ENCODE measurements at regions not wholly inside any gene's neighbourhood (a gene's known extent, or its start where the extent isn't known, plus 50 kb on each side); places are given as distances from the start of the nearest gene placed in this dataset.

GRCh38 chr6:15924893-15925292 lies 204.0 kb upstream of the MYLIP start:
- Histone ChIP-seq H3K27ac (ENCODE audit: low read depth, low read length) (no peak overlapping the region), H3K9me3 (ENCODE audit: control insufficient read depth, insufficient read depth, low read depth, low read length) (peaks cover 19% of the 10 kb centered on the region), H3K4me1 (ENCODE audit: control insufficient read depth, insufficient read depth, low read length) (no peaks in the 10 kb centered on the region), H3K27me3 (ENCODE audit: control insufficient read depth, insufficient read depth, low read length) (no peaks in the 10 kb centered on the region), H3K36me3 (ENCODE audit: control insufficient read depth, insufficient read depth, low read length) (no peaks in the 10 kb centered on the region), H3K4me3 (ENCODE audit: low read depth, low read length) (no peak overlapping the region), H3K9ac (ENCODE audit: low read length) (no peak overlapping the region)

- H3K36me3 ChIP-seq (ENCODE audit: control insufficient read depth, insufficient read depth, low read length): no peaks in the 10 kb centered on the region
- no peak overlapping the region for H3K9ac ChIP-seq (ENCODE audit: low read length)
- no peak overlapping the region for H3K27ac ChIP-seq (ENCODE audit: low read depth, low read length)
- no peaks in the 10 kb centered on the region for H3K9me3 ChIP-seq (ENCODE audit: control insufficient read depth, insufficient read depth, low read depth, low read length)
- H3K27me3 ChIP-seq (ENCODE audit: control insufficient read depth, insufficient read depth, low read length): no peaks in the 10 kb centered on the region
- H3K4me1 ChIP-seq (ENCODE audit: control insufficient read depth, insufficient read depth, low read length): no peaks in the 10 kb centered on the region
- no peak overlapping the region for H3K4me3 ChIP-seq (ENCODE audit: low read depth, low read length)
These were observed 206.2 kb upstream of the MYLIP start for GRCh38 chr6:15922510-15923250.

GRCh38 chr6:15921243-15921642 lies 207.6 kb upstream of the MYLIP start:
- H3K36me3 ChIP-seq (ENCODE audit: control insufficient read depth, insufficient read depth, low read length): no peaks in the 10 kb centered on the region
- H3K9ac ChIP-seq (ENCODE audit: low read length): no peak overlapping the region
- no peaks in the 10 kb centered on the region for H3K9me3 ChIP-seq (ENCODE audit: control insufficient read depth, insufficient read depth, low read depth, low read length)

GRCh38 chr6:15916581-15916980 lies 212.3 kb upstream of the MYLIP start:
- Histone ChIP-seq H3K9ac (ENCODE audit: low read length) (no peak overlapping the region), H3K4me1 (ENCODE audit: control insufficient read depth, insufficient read depth, low read length) (peaks cover 27% of the 10 kb centered on the region), H3K9me3 (ENCODE audit: control insufficient read depth, insufficient read depth, low read depth, low read length) (no peaks in the 10 kb centered on the region), H3K4me3 (ENCODE audit: low read depth, low read length) (no peak overlapping the region), H3K27me3 (ENCODE audit: control insufficient read depth, insufficient read depth, low read length) (no peaks in the 10 kb centered on the region), H3K27ac (ENCODE audit: low read depth, low read length) (no peak overlapping the region), H3K36me3 (ENCODE audit: control insufficient read depth, insufficient read depth, low read length) (no peaks in the 10 kb centered on the region)

More at GRCh38 chr6:15921243-15921642, 207.6 kb upstream of the MYLIP start:
- H3K4me1 ChIP-seq (ENCODE audit: control insufficient read depth, insufficient read depth, low read length): peaks cover 4% of the 10 kb centered on the region
- H3K27ac ChIP-seq (ENCODE audit: low read depth, low read length): no peak overlapping the region
- no peaks in the 10 kb centered on the region for H3K27me3 ChIP-seq (ENCODE audit: control insufficient read depth, insufficient read depth, low read length)
- H3K4me3 ChIP-seq (ENCODE audit: low read depth, low read length): no peak overlapping the region

- H3K4me1 ChIP-seq (ENCODE audit: control insufficient read depth, insufficient read depth, low read length): peaks cover 32% of the 10 kb centered on the region
- H3K27ac ChIP-seq (ENCODE audit: low read depth, low read length): no peak overlapping the region
- no peaks in the 10 kb centered on the region for H3K27me3 ChIP-seq (ENCODE audit: control insufficient read depth, insufficient read depth, low read length)
- H3K36me3 ChIP-seq (ENCODE audit: control insufficient read depth, insufficient read depth, low read length): no peaks in the 10 kb centered on the region
- no peak overlapping the region for H3K4me3 ChIP-seq (ENCODE audit: low read depth, low read length)
- H3K9me3 ChIP-seq (ENCODE audit: control insufficient read depth, insufficient read depth, low read depth, low read length): no peaks in the 10 kb centered on the region
- H3K9ac ChIP-seq (ENCODE audit: low read length): no peak overlapping the region
These were observed 213.2 kb upstream of the MYLIP start for GRCh38 chr6:15915508-15916178.

GRCh38 chr6:15914553-15914952 lies 214.3 kb upstream of the MYLIP start:
- no peak overlapping the region for H3K9ac ChIP-seq (ENCODE audit: low read length)
- H3K36me3 ChIP-seq (ENCODE audit: control insufficient read depth, insufficient read depth, low read length): no peaks in the 10 kb centered on the region
- H3K4me3 ChIP-seq (ENCODE audit: low read depth, low read length): no peak overlapping the region
- H3K27me3 ChIP-seq (ENCODE audit: control insufficient read depth, insufficient read depth, low read length): no peaks in the 10 kb centered on the region
- no peak overlapping the region for H3K27ac ChIP-seq (ENCODE audit: low read depth, low read length)
- H3K9me3 ChIP-seq (ENCODE audit: control insufficient read depth, insufficient read depth, low read depth, low read length): no peaks in the 10 kb centered on the region
- peaks cover 41% of the 10 kb centered on the region for H3K4me1 ChIP-seq (ENCODE audit: control insufficient read depth, insufficient read depth, low read length)

GRCh38 chr6:15913573-15913972 lies 215.3 kb upstream of the MYLIP start:
- H3K4me3 ChIP-seq (ENCODE audit: low read depth, low read length): no peak overlapping the region
- peaks cover 50% of the 10 kb centered on the region for H3K4me1 ChIP-seq (ENCODE audit: control insufficient read depth, insufficient read depth, low read length)
- H3K27ac ChIP-seq (ENCODE audit: low read depth, low read length): peak overlapping the region; percentile 18; the same call in 1 of the 2 replicates
- no peaks in the 10 kb centered on the region for H3K9me3 ChIP-seq (ENCODE audit: control insufficient read depth, insufficient read depth, low read depth, low read length)
- no peak overlapping the region for H3K9ac ChIP-seq (ENCODE audit: low read length)
- H3K27me3 ChIP-seq (ENCODE audit: control insufficient read depth, insufficient read depth, low read length): no peaks in the 10 kb centered on the region
- H3K36me3 ChIP-seq (ENCODE audit: control insufficient read depth, insufficient read depth, low read length): no peaks in the 10 kb centered on the region

GRCh38 chr6:15912505-15913400 lies 216.1 kb upstream of the MYLIP start:
- Histone ChIP-seq H3K27me3 (ENCODE audit: control insufficient read depth, insufficient read depth, low read length) (no peaks in the 10 kb centered on the region), H3K4me1 (ENCODE audit: control insufficient read depth, insufficient read depth, low read length) (peaks cover 58% of the 10 kb centered on the region), H3K4me3 (ENCODE audit: low read depth, low read length) (peak overlapping the region; percentile 21; the same call in 1 of the 2 replicates), H3K36me3 (ENCODE audit: control insufficient read depth, insufficient read depth, low read length) (no peaks in the 10 kb centered on the region), H3K27ac (ENCODE audit: low read depth, low read length) (peak overlapping the region; percentile 72), H3K9ac (ENCODE audit: low read length) (peak overlapping the region; percentile 6), H3K9me3 (ENCODE audit: control insufficient read depth, insufficient read depth, low read depth, low read length) (no peaks in the 10 kb centered on the region)

- H3K4me1 ChIP-seq (ENCODE audit: control insufficient read depth, insufficient read depth, low read length): peaks cover 62% of the 10 kb centered on the region
- no peaks in the 10 kb centered on the region for H3K27me3 ChIP-seq (ENCODE audit: control insufficient read depth, insufficient read depth, low read length)
- peak overlapping the region; percentile 6 for H3K9ac ChIP-seq (ENCODE audit: low read length)
- peak overlapping the region; percentile 72 for H3K27ac ChIP-seq (ENCODE audit: low read depth, low read length)
- H3K4me3 ChIP-seq (ENCODE audit: low read depth, low read length): peak overlapping the region; percentile 21; the same call in 1 of the 2 replicates
- no peaks in the 10 kb centered on the region for H3K36me3 ChIP-seq (ENCODE audit: control insufficient read depth, insufficient read depth, low read length)
- no peaks in the 10 kb centered on the region for H3K9me3 ChIP-seq (ENCODE audit: control insufficient read depth, insufficient read depth, low read depth, low read length)
These were observed 217.0 kb upstream of the MYLIP start for GRCh38 chr6:15911753-15912504.

- H3K27me3 ChIP-seq (ENCODE audit: control insufficient read depth, insufficient read depth, low read length): no peaks in the 10 kb centered on the region
- H3K27ac ChIP-seq (ENCODE audit: low read depth, low read length): no peak overlapping the region
- H3K4me3 ChIP-seq (ENCODE audit: low read depth, low read length): no peak overlapping the region
- peaks cover 68% of the 10 kb centered on the region for H3K4me1 ChIP-seq (ENCODE audit: control insufficient read depth, insufficient read depth, low read length)
- H3K9me3 ChIP-seq (ENCODE audit: control insufficient read depth, insufficient read depth, low read depth, low read length): no peaks in the 10 kb centered on the region
- no peaks in the 10 kb centered on the region for H3K36me3 ChIP-seq (ENCODE audit: control insufficient read depth, insufficient read depth, low read length)
- H3K9ac ChIP-seq (ENCODE audit: low read length): no peak overlapping the region
These were observed 219.4 kb upstream of the MYLIP start for GRCh38 chr6:15909290-15910070.
